ENCODE measurements at regions not wholly inside any gene's neighbourhood (a gene's known extent, or its start where the extent isn't known, plus 50 kb on each side); places are given as distances from the start of the nearest gene placed in this dataset.
A peak's percentile ranks its signal among the peaks of the same experiment; 100 is the strongest.
"Not testable (repeated sequence)": the region's sequence is repeated elsewhere in the genome, so short reads cannot be mapped to it uniquely, and the experiment has no call there.

GRCh38 chr6:76982476-76983199 lies 480.7 kb downstream of the HTR1B start:
- DNase-seq (ENCODE audit: low spot score): no peak

- DNase-seq (ENCODE audit: low spot score): no peak
These were observed 490.8 kb downstream of the HTR1B start for GRCh38 chr6:76972474-76972873.

DNA sequence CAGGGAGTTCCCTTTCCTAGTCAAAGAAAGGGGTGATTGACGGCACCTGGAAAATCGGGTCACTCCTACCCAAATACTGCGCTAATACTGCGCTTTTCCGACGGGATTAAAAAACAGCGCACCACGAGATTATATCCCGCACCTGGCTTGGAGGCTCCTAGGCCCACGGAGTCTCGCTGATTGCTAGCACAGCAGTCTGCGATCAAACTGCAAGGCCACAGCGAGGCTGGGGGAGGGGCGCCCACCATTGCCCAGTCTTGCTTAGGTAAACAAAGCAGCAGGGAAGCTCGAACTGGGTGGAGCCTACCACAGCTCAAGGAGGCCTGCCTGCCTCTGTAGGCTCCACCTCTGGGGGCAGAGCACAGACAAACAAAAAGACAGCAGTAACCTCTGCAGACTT lies 504.1 kb downstream of the HTR1B start:
- DNase-seq (ENCODE audit: low spot score): not testable (repeated sequence)

- no peak for DNase-seq (ENCODE audit: low spot score)
These were observed 520.9 kb downstream of the HTR1B start for GRCh38 chr6:76942203-76942966.

GRCh38 chr6:76940191-76940590 lies 523.1 kb downstream of the HTR1B start:
- no peak for DNase-seq (ENCODE audit: low spot score)

GRCh38 chr6:76914737-76915136 lies 548.6 kb downstream of the HTR1B start:
- no peak for DNase-seq (ENCODE audit: low spot score)

- DNase-seq (ENCODE audit: low spot score): not testable (repeated sequence)
These were observed 557.8 kb downstream of the HTR1B start for GRCh38 chr6:76905541-76905940.

GRCh38 chr6:76892542-76892941 lies 570.7 kb downstream of the HTR1B start:
- no peak for DNase-seq (ENCODE audit: low spot score)

GRCh38 chr6:76888351-76888750 lies 574.9 kb downstream of the HTR1B start:
- no peak for DNase-seq (ENCODE audit: low spot score)

DNA sequence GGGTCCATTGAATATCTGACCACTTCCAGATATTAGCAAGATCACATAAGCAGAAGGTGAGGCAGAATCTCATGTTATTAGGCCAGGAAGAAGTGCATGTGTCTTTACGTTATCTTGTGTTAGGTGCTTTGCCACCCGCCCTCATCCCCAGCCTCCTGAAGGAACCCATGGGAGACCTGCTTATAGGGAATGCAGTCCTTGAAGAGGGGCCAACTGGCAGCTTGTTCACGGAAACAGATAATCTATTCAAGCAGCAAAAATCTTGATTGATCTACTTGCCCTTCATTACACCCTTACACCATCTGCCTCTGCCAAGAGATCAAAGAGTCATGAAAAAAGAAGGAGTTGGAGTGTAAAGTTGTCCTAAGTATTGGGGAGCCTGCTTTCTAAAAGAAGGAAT lies 576.4 kb downstream of the HTR1B start:
- DNase-seq (ENCODE audit: low spot score): no peak

GRCh38 chr6:76885861-76886301 lies 577.4 kb downstream of the HTR1B start:
- no peak for DNase-seq (ENCODE audit: low spot score)

DNA sequence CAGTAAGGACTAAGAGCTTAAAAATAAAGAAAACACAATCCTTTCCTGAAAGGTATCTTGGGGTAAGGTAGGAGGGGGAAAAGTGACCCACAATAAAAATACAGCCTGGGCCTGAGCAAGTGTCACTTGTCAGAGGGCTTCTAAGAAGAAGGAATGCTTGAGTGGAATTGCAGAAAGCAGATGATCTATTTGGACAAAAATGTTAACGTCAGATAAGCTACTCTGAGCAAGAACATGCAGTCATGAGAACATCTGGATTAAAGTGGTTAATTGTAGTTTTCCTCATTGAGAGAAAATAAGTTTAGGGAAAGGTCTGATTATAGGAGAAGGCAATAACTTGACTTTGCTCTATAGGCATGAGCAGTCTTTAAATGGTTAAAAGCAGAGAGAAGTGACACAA lies 581.9 kb downstream of the HTR1B start:
- DNase-seq (ENCODE audit: low spot score): no peak

DNA sequence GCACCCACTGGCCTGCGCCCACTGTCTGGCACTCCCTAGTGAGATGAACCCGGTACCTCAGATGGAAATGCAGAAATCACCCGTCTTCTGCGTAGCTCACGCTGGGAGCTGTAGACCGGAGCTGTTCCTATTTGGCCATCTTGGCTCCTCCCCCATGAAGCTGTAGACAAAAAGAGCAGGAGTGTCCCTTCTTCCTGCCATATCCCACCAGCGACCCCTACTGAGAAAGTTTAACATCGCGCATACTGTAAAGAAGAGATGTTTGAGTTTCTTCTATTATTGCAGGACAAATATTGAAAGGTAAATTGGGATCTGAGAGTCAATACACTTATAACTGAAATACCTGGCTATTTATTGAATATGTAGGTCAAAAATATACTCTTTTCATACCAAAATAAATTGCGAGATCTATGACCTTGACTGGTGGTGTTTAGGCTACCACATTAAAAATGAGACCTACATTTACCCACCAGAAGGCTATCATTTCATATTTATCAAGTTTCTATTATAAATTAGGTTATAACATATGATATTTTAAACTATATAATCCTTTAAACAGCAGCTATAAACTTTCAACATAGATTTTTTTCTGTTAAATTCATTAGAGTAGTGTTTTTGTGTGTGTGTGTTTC lies 586.3 kb downstream of the HTR1B start:
- no peak for DNase-seq (ENCODE audit: low spot score)

DNA sequence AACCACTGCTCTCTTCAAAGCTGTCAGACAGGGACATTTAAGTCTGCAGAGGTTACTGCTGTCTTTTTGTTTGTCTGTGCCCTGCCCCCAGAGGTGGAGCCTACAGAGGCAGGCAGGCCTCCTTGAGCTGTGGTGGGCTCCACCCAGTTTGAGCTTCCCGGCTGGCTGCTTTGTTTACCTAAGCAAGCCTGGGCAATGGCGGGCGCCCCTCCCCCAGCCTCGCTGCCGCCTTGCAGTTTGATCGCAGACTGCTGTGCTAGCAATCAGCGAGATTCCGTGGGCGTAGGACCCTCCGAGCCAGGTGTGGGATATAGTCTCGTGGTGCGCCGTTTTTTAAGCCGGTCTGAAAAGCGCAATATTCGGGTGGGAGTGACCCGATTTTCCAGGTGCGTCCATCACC lies 586.9 kb downstream of the HTR1B start:
- DNase-seq (ENCODE audit: low spot score): not testable (repeated sequence)

DNA sequence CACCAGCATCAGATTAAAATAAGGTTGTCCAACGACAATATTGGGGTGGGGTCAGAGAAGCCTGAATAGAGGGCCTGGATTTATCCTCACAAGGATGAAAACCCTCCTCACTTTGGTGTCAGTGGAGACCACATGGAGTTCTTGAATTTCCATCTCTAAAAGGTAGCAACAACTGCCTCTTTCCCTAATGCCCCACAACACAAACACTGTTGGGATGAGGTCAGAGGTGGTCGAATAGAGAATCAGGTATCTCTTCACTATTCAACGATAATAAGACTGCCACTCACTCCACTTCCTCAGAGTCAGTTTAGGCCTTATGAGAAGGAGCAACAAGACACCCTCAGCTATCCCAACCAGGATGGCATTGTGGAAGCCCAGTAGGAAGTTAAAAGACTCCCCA lies 596.1 kb downstream of the HTR1B start:
- no peak for DNase-seq (ENCODE audit: low spot score)

DNA sequence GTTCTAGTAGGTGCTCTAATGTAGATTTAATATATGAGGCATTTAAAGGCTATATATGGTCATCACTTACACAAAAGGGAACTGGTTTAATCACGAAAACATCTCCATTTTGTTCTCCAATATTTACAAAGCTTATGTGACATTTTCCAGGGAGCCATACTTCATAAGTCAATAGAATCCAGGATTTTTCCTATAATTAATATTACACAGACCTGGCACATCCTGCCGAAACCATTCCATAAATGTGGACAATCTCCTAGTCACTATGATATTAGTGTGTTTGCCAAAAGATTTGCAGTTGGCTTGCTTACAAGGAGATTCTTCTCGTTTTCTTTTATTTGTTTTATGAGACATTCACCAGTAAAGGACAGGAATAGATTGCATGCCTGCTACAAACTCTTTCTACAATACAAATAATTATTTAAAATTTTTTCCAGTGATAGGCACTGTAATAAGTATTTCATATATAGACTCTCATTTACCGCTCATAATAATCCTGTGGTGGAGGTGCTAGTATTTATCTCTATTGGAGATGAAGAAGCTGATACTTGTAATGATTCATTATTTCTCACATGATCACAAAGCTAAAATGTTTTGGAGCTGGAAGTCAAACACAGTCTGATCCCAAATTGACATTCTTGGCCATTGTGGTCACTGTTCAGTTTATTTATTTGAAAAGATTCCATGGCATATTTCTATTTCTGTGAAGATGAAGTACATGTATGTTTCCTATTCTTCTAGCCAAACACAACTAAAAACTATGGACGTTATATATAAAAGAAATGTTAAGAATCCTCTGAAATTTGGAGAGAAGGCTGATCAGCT lies 597.0 kb downstream of the HTR1B start:
- DNase-seq (ENCODE audit: low spot score): no peak

- DNase-seq (ENCODE audit: low spot score): no peak
These were observed 600.4 kb downstream of the HTR1B start for GRCh38 chr6:76862936-76863335.

GRCh38 chr6:76861403-76861802 lies 601.9 kb downstream of the HTR1B start:
- peak; percentile 4 for DNase-seq (ENCODE audit: low spot score)

DNA sequence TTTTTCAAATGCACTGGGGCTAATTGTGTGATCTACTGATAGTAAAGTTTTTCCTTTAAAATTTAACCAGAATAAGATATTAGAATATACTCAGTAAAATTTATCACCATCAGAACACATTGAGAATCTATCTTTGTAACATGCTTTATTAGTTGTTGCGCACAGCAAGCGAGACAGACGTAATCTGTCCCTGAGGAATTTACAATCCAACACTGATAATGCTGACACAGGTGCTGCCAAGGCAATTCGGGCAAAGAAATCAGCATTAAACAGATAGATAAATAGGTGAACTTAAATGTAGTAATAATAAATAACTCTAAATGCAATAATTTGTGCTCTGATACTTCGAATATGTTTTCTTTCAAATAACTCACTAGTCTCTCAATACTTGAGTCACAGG lies 607.2 kb downstream of the HTR1B start:
- no peak for DNase-seq (ENCODE audit: low spot score)

DNA sequence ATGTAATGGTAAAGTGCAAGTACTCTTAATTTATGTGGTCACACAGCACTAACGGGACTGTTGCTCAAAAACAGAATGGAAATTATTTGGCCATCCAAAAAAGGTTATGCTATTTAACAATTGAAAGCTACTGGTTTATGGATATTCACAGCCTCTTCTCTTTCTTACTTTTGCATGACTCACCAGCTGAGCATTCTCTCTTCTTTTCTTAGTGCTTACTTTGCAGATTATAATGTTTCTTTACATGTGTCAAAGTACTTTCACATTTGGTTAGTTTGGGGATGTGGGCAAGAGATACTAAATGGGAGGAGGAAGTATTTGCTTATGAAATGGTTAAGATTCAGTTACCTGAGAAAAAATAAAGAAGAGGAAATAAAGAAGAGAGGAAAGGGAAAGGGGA lies 610.5 kb downstream of the HTR1B start:
- no peak for DNase-seq (ENCODE audit: low spot score)

- not testable (repeated sequence) for DNase-seq (ENCODE audit: low spot score)
These were observed 613.9 kb downstream of the HTR1B start for GRCh38 chr6:76849274-76849970.
